ENCODE measurements at regions not wholly inside any gene's neighbourhood (a gene's known extent, or its start where the extent isn't known, plus 50 kb on each side); places are given as distances from the start of the nearest gene placed in this dataset.

DNA sequence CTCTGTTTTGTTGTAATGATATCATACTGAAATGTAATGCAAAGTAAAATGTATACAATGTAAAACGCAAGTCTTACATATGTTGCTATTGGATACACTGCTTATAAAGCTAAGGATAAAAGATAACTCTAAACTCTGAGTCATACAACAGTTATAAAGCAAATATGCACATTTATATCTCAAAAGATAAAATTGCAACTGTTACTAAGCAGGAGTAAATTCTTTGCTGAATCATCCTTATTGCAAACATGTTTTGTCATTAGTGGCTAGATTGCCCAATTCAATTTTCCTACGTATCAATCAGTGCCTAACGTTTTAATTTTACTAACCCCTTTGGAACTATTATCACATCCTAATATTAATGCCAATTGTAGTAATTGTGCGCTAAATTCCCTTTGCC, 762.9 kb downstream of the LTN1 start:
- H3K36me3 Mint-ChIP-seq (ENCODE audit: insufficient read depth, unreplicated experiment), result no peaks in the 10 kb centered on the region
- peaks cover 27% of the 10 kb centered on the region for H3K4me1 Mint-ChIP-seq (ENCODE audit: insufficient read depth, unreplicated experiment)
- CTCF ChIA-PET, result no interaction called here
- peak; percentile 40 for DNase-seq (ENCODE audit: unreplicated experiment)
- H3K27me3 Mint-ChIP-seq (ENCODE audit: insufficient read depth, unreplicated experiment), result no peaks in the 10 kb centered on the region
- intact Hi-C loops (cut with micrococcal nuclease), result loop anchor here (10.0 kb wide), 1 partner anchor 75 kb away; no protein-coding TSS in a partner anchor
- no peaks in the 10 kb centered on the region for H3K9me3 Mint-ChIP-seq (ENCODE audit: unreplicated experiment)
- H3K4me3 Mint-ChIP-seq (ENCODE audit: unreplicated experiment), result no peak overlapping the region
- POLR2A ChIA-PET, result interaction anchor here (0.7 to 2.2 kb wide), 3 partner anchors 8 to 82 kb away, joined by 4 to 12 read pairs (median 5); no protein-coding TSS in a partner anchor
- BruUV-seq (replicated peaks), result no TSS peak
- no peak overlapping the region for H3K27ac Mint-ChIP-seq (ENCODE audit: low read depth, unreplicated experiment)
- TF ChIP-seq CTCF (IDR thresholded peaks at IDR 0.05; ENCODE audit: unreplicated experiment), result no peak

DNA sequence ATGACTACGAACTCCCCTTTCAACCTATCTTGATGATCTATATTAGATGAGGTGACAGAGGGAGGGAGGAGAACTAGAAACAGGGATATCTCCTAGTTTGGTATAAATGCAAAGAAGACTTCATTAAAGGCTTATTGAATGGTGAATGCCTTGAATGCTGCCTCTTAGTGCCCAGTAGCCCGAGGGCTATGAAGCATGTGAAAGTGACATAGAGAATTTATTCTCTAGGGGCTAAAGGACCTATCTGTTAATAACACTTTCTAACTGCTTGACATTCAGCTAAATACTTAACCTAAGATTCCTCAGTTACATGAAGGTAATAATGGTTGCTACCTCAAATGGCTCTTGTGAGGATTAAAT, 764.1 kb downstream of the LTN1 start:
- Mint-ChIP-seq H3K27ac (ENCODE audit: low read depth, unreplicated experiment) (no peak overlapping the region), H3K4me3 (ENCODE audit: unreplicated experiment) (no peak overlapping the region), H3K4me1 (ENCODE audit: insufficient read depth, unreplicated experiment) (peaks cover 27% of the 10 kb centered on the region), H3K36me3 (ENCODE audit: insufficient read depth, unreplicated experiment) (no peaks in the 10 kb centered on the region), H3K9me3 (ENCODE audit: unreplicated experiment) (no peaks in the 10 kb centered on the region), H3K27me3 (ENCODE audit: insufficient read depth, unreplicated experiment) (no peaks in the 10 kb centered on the region)
- no peak for TF ChIP-seq CTCF (IDR thresholded peaks at IDR 0.05; ENCODE audit: unreplicated experiment)
- no TSS peak for BruUV-seq (replicated peaks)
- intact Hi-C loops (cut with micrococcal nuclease), result no loop called here
- ChIA-PET POLR2A (interaction anchor here (1.9 to 2.2 kb wide), 2 partner anchors 9 to 13 kb away, joined by 5 to 12 read pairs; no protein-coding TSS in a partner anchor), CTCF (no interaction called here)
- DNase-seq (ENCODE audit: unreplicated experiment), result no peak

DNA sequence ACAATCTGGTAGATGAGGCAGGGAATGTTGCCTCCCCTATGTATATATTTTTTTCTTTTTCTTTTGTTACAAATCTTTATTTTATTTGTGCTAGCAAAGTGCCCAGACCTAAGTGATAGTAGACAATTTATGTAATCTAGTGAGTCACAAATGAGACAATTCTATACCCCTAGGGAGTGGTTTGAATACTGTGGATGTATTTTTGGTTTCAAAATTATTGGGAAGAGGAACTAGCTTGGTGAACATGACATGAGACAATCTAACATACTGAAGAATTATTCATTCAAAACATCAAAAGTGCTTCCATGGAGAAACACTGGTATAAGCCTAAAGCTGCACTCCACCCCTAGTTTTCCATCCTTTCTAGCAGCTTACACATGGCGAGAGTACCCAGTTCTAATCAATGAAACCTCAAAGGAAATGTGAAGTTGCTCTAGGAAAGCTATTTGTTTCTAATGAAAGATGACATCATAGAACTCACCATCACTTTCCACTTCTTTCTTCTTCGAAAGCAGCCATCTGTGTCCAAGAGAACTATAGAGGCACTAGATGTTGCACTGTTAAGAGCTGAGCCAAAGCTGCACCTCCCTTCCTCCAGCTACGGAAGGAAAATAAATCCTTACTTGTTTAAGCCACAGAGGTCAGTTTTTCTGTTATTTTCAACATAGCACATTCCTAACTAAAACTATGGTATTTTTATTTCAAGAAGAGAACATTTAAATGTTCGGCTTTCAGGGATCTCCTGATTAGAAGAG, 764.6 kb downstream of the LTN1 start:
- H3K4me3 Mint-ChIP-seq (ENCODE audit: unreplicated experiment), result no peak overlapping the region

More for the DNA sequence above, 764.6 kb downstream of the LTN1 start:
- no peaks in the 10 kb centered on the region for H3K27me3 Mint-ChIP-seq (ENCODE audit: insufficient read depth, unreplicated experiment)
- no TSS peak for BruUV-seq (replicated peaks)
- H3K36me3 Mint-ChIP-seq (ENCODE audit: insufficient read depth, unreplicated experiment), result no peaks in the 10 kb centered on the region
- ChIA-PET CTCF (interaction anchor here (0.6 kb wide), 1 partner anchor 1382 kb away, joined by 4 read pairs; no protein-coding TSS in a partner anchor), POLR2A (interaction anchor here (0.7 to 2.2 kb wide), 4 partner anchors 10 to 71 kb away, joined by 3 to 12 read pairs (median 4); no protein-coding TSS in a partner anchor)
- H3K27ac Mint-ChIP-seq (ENCODE audit: low read depth, unreplicated experiment), result peak overlapping the region; percentile 77
- TF ChIP-seq CTCF (IDR thresholded peaks at IDR 0.05; ENCODE audit: unreplicated experiment), result no peak
- H3K4me1 Mint-ChIP-seq (ENCODE audit: insufficient read depth, unreplicated experiment), result peaks cover 27% of the 10 kb centered on the region
- DNase-seq (ENCODE audit: unreplicated experiment), result peak; percentile 23
- H3K9me3 Mint-ChIP-seq (ENCODE audit: unreplicated experiment), result no peaks in the 10 kb centered on the region
- intact Hi-C loops (cut with micrococcal nuclease), result no loop called here

Data from MCF 10A (cell line).